ENCODE measurements at regions not wholly inside any gene's neighbourhood (a gene's known extent, or its start where the extent isn't known, plus 50 kb on each side); places are given as distances from the start of the nearest gene placed in this dataset.

DNA sequence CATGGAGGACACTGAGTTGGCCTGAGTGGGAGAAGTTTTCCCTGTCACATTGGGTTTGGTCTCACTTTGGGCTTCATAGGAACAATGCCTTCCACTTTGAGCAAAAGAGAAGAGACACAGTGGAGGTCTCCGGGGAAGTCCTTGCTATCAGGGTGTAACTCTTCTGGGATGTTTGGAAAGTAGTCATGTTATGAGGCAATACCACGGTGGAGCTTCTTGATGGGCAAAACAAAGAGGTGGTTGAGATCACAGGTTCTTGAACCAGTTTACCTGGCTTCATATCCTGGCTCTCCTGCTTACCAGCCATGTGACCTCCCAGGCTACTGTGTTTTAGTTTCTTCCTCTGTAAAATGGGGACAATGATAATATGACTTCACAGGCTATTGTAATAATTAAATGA is 478.6 kb downstream of the SLC4A3 start:
- H2AFZ ChIP-seq (ENCODE audit: low read depth, low read length) = no peak overlapping the region
- H3K27me3 ChIP-seq (ENCODE audit: insufficient read depth, low read length) = no peaks in the 10 kb centered on the region
- H3K4me2 ChIP-seq (ENCODE audit: low read length) = no peak overlapping the region
- H4K20me1 ChIP-seq (ENCODE audit: insufficient read depth, low read length) = no peaks in the 10 kb centered on the region
- no peaks in the 10 kb centered on the region for H3K36me3 ChIP-seq (ENCODE audit: insufficient read depth, low read length)
- no peak for DNase-seq (ENCODE audit: low read depth)
- H3K36me3 Mint-ChIP-seq (ENCODE audit: low read depth, unreplicated experiment) = no peaks in the 10 kb centered on the region
- no peaks in the 10 kb centered on the region for H3K4me1 ChIP-seq (ENCODE audit: insufficient read depth, low read length)
- H3K4me1 Mint-ChIP-seq (ENCODE audit: low read depth, unreplicated experiment) = peaks cover 4% of the 10 kb centered on the region
- H3K9me3 ChIP-seq (ENCODE audit: insufficient read depth, low read depth, low read length) = no peaks in the 10 kb centered on the region
- no peak overlapping the region for H3K4me3 ChIP-seq (ENCODE audit: insufficient read depth, low read depth, low read length)
- no peak overlapping the region for H3K27ac Mint-ChIP-seq (ENCODE audit: unreplicated experiment)
- FAIRE-seq = no peak
- H3K27me3 Mint-ChIP-seq (ENCODE audit: low read depth, unreplicated experiment) = no peaks in the 10 kb centered on the region
- H3K9me3 Mint-ChIP-seq (ENCODE audit: unreplicated experiment) = no peaks in the 10 kb centered on the region
- TF ChIP-seq, protein P1, sequence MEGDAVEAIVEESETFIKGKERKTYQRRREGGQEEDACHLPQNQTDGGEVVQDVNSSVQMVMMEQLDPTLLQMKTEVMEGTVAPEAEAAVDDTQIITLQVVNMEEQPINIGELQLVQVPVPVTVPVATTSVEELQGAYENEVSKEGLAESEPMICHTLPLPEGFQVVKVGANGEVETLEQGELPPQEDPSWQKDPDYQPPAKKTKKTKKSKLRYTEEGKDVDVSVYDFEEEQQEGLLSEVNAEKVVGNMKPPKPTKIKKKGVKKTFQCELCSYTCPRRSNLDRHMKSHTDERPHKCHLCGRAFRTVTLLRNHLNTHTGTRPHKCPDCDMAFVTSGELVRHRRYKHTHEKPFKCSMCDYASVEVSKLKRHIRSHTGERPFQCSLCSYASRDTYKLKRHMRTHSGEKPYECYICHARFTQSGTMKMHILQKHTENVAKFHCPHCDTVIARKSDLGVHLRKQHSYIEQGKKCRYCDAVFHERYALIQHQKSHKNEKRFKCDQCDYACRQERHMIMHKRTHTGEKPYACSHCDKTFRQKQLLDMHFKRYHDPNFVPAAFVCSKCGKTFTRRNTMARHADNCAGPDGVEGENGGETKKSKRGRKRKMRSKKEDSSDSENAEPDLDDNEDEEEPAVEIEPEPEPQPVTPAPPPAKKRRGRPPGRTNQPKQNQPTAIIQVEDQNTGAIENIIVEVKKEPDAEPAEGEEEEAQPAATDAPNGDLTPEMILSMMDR (IDR thresholded peaks at IDR 0.05; ENCODE audit: insufficient read depth, low read depth, low read length) = no peak
- no peak for TF ChIP-seq EZH2 (IDR thresholded peaks at IDR 0.05; ENCODE audit: insufficient read depth, low read length)
- H3K4me3 Mint-ChIP-seq (ENCODE audit: unreplicated experiment) = no peak overlapping the region
- no peak overlapping the region for H3K9ac ChIP-seq (ENCODE audit: low read length)
- H3K79me2 ChIP-seq (ENCODE audit: insufficient read depth, low read length) = no peaks in the 10 kb centered on the region
- H3K27ac ChIP-seq (ENCODE audit: low read depth, low read length) = no peak overlapping the region

DNA sequence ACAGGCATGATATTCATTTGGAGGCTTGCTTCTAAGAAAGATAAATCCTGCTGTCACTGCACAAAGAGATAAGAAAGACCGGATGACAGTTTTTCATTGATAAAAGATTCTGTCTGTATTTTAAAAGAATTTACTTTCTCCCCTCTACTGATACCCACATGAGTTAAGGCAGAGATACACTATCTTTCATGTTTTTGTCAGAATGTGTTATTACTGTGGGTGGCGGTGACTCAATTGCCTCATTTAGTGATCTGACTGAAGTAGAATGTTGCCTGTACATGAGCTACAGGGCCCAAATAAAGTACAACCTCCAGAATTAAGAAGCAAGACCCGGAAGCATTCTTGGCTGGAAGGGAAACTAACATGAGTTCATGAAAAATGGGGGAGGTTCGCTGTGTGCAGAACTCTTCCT is 480.0 kb downstream of the SLC4A3 start:
- no peaks in the 10 kb centered on the region for H4K20me1 ChIP-seq (ENCODE audit: insufficient read depth, low read length)
- DNase-seq (ENCODE audit: low read depth) (peak; percentile 66), FAIRE-seq (no peak)
- H3K9ac ChIP-seq (ENCODE audit: low read length) = no peak overlapping the region
- no peak overlapping the region for H3K4me3 ChIP-seq (ENCODE audit: insufficient read depth, low read depth, low read length)
- TF ChIP-seq, protein P1 (IDR thresholded peaks at IDR 0.05; ENCODE audit: insufficient read depth, low read depth, low read length) = no peak
- no peak for TF ChIP-seq EZH2 (IDR thresholded peaks at IDR 0.05; ENCODE audit: insufficient read depth, low read length)
- no peaks in the 10 kb centered on the region for H3K4me1 ChIP-seq (ENCODE audit: insufficient read depth, low read length)
- H3K79me2 ChIP-seq (ENCODE audit: insufficient read depth, low read length) = no peaks in the 10 kb centered on the region
- no peak overlapping the region for H3K27ac ChIP-seq (ENCODE audit: low read depth, low read length)
- Mint-ChIP-seq H3K4me3 (ENCODE audit: unreplicated experiment) (no peak overlapping the region), H3K27ac (ENCODE audit: unreplicated experiment) (no peak overlapping the region), H3K36me3 (ENCODE audit: low read depth, unreplicated experiment) (no peaks in the 10 kb centered on the region), H3K4me1 (ENCODE audit: low read depth, unreplicated experiment) (peaks cover 4% of the 10 kb centered on the region), H3K9me3 (ENCODE audit: unreplicated experiment) (no peaks in the 10 kb centered on the region), H3K27me3 (ENCODE audit: low read depth, unreplicated experiment) (no peaks in the 10 kb centered on the region)
- H3K27me3 ChIP-seq (ENCODE audit: insufficient read depth, low read length) = no peaks in the 10 kb centered on the region
- H3K4me2 ChIP-seq (ENCODE audit: low read length) = no peak overlapping the region
- no peaks in the 10 kb centered on the region for H3K36me3 ChIP-seq (ENCODE audit: insufficient read depth, low read length)
- no peaks in the 10 kb centered on the region for H3K9me3 ChIP-seq (ENCODE audit: insufficient read depth, low read depth, low read length)
- no peak overlapping the region for H2AFZ ChIP-seq (ENCODE audit: low read depth, low read length)

DNA sequence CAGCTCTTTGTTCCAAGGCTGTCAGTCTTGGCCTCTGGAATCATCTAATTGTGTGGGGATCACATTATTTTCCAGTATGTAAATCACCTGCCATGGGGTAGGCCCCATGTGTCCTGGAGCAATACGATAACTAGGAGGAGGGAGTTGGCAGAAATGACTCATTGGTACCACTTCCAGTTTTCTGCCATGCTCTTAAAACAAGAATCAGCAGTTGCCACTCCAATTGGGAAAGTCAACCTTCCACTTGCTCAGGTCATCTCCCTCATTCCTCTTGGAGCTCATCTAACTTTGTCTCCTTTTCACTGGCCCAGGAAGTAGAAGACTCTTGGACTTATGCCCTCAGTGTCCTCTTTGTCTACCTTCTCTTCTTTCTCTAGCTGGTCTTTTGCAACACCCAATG is 487.0 kb downstream of the SLC4A3 start:
- Histone ChIP-seq H3K4me3 (ENCODE audit: insufficient read depth, low read depth, low read length) (no peak overlapping the region), H3K27ac (ENCODE audit: low read depth, low read length) (no peak overlapping the region), H2AFZ (ENCODE audit: low read depth, low read length) (no peak overlapping the region)

More for the DNA sequence above, 487.0 kb downstream of the SLC4A3 start:
- no peaks in the 10 kb centered on the region for H3K36me3 ChIP-seq (ENCODE audit: insufficient read depth, low read length)
- no peak overlapping the region for H3K4me2 ChIP-seq (ENCODE audit: low read length)
- DNase-seq (ENCODE audit: low read depth) = no peak
- Mint-ChIP-seq H3K4me1 (ENCODE audit: low read depth, unreplicated experiment) (no peaks in the 10 kb centered on the region), H3K36me3 (ENCODE audit: low read depth, unreplicated experiment) (no peaks in the 10 kb centered on the region), H3K9me3 (ENCODE audit: unreplicated experiment) (peaks cover 7% of the 10 kb centered on the region), H3K4me3 (ENCODE audit: unreplicated experiment) (no peak overlapping the region), H3K27ac (ENCODE audit: unreplicated experiment) (no peak overlapping the region), H3K27me3 (ENCODE audit: low read depth, unreplicated experiment) (no peaks in the 10 kb centered on the region)
- H3K9me3 ChIP-seq (ENCODE audit: insufficient read depth, low read depth, low read length) = peaks cover 2% of the 10 kb centered on the region
- H4K20me1 ChIP-seq (ENCODE audit: insufficient read depth, low read length) = no peaks in the 10 kb centered on the region
- TF ChIP-seq, protein P1 (IDR thresholded peaks at IDR 0.05; ENCODE audit: insufficient read depth, low read depth, low read length) = no peak
- no peak for TF ChIP-seq EZH2 (IDR thresholded peaks at IDR 0.05; ENCODE audit: insufficient read depth, low read length)
- H3K27me3 ChIP-seq (ENCODE audit: insufficient read depth, low read length) = no peaks in the 10 kb centered on the region
- H3K4me1 ChIP-seq (ENCODE audit: insufficient read depth, low read length) = no peaks in the 10 kb centered on the region
- H3K9ac ChIP-seq (ENCODE audit: low read length) = no peak overlapping the region
- no peaks in the 10 kb centered on the region for H3K79me2 ChIP-seq (ENCODE audit: insufficient read depth, low read length)
- FAIRE-seq = no peak
